GM19467 (cell line): ENCODE measurements at regions not wholly inside any gene's neighbourhood (a gene's known extent, or its start where the extent isn't known, plus 50 kb on each side); places are given as distances from the start of the nearest gene placed in this dataset.

Experiments
- ATAC-seq: cut with Tn5 transposase; IDR thresholded peaks from one replicate; pipeline ENCODE4 v1.9.1; 2021; ENCODE audit warnings: mild to moderate bottlenecking, moderate library complexity; ENCODE audit not compliant: unreplicated experiment

GRCh38 chr20:39800548-39800947 is 838.4 kb downstream of the DHX35 start:
- ATAC-seq, result peak; percentile 47

DNA sequence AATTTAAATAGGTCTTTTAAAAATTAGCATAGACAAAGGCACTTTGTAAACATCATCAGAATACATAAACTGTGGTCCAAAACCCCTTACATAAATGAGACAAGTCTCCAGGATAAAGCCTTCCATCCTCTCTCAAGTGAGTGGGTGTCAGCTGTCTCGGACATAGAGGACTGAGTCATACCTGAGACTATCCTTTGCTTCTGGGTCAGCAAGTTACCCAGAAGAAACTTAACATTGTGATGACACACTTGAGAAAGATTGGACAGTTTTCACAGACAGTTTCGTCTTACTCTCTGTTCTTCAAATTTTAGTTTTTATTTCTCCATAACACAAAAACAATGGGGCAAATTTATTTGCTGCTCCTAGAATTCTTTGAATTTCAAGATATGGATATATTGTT is 838.0 kb downstream of the DHX35 start:
- ATAC-seq, result peak; percentile 74

- ATAC-seq, result no peak
These were observed 837.3 kb downstream of the DHX35 start for GRCh38 chr20:39799366-39799965.

DNA sequence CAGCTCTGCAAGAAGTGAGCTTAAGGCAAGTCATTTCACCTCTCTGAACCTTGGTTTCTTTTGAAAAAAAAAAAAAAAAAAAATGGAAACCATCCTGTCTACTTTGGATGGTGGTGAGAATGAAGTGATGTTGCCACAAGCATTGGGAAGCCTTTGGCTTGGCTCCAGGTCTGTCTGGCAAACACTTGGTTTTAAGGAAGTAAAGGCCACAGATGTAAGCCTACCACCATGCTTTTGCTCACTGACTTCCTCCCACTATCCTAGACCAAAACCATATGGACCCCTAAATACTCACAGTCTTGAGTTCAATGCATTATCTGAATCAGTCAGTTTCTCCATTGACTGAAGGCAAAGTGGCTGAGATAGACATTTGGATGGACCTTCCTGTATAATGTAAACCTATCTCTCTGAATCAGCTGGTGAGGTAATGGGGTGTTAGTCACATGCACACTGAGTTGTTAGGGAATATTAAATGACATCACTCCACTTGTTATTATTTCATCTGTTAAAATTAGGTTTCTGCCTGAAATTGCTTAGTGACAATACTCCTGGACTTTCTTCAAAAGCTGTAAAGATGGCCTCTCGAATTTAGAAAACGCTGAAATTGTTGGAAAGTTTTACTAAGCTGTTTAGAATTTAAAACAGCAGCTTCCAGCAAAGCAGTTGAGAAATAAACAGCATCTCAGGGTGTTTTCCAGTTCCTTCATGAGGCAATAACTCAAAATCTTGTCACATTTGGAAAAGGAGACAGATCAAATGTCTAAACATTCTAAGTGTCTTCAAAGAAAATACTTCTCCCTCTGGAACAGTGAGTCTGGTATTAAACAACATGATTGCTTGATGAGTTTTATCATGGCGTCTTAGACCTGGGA is 833.5 kb downstream of the DHX35 start:
- no peak for ATAC-seq

DNA sequence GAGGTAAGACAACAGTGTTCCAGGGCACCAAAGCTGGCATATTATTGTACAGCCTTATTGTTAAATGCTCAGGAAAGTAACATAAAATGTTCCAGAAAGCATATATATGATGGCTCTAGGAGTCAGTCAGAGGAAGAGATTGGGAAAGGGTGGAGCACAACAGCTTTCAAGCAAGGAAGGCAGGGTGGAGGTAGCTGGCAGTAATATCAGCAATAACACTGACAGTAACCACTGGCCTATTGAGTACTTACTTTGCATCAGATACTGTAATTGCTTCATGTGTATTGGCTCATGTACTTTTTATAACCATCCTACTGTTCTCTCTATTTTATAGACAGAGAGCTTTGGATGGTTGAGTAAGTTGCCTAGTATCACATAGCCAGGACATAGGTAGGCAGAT is 830.2 kb downstream of the DHX35 start:
- ATAC-seq, result no peak

DNA sequence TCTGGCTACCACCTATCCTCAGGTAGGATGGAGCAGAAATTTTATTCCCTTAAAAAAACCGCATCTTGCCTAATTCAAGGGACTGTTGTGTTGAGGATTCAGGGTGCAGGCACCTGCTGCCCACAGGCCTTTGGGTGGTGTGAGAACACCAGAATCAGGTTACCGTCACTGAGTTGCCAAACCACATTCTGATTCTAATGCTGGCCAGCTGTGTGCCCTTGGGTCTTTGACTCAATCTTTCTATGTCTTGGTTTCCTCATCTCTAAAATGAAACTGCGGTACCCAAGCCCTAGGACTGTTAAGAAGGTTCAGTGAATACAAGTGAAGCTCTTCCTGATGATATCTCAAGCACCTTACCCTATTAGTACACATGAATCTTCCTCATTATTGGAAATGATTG is 827.3 kb downstream of the DHX35 start:
- ATAC-seq, result peak; percentile 67

- no peak for ATAC-seq
These were observed 823.2 kb downstream of the DHX35 start for GRCh38 chr20:39785252-39785917.

GRCh38 chr20:39784693-39785092 is 822.5 kb downstream of the DHX35 start:
- no peak for ATAC-seq

DNA sequence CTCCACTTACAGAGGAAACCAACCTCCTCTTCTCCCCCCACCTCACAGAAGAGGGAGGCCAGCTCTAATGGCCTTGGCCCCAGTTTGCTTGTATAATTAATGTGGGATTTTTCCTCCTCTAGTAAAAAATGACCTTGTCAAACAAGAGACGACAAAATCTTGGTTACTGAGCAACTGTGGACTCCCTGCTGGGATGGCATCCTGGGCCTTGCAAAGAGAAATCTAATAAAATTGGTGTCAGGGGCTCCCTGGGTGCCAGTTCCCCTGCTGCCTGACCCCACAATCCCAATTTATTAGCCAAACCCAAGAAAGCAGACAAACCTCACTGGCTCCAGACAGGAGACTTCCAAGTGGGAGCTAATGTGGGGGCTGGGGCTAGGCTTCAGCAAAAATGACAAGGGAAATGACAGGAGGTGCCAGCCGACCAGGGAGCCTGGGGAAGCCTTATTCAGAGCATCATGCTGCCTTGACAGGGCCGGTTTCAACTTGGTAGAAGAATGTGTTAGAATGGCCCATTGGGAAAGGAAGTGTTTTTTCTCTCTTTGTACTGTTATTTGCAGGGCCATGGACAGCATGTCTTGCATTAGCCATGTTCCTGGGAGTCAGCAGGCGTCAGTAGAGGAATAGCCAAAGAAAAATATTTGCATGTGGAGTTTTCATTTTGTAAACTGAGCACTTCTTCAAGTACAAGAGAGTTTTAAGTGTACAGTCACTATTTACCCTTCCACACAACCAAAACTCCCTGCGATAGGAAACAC is 816.9 kb downstream of the DHX35 start:
- ATAC-seq, result no peak

- no peak for ATAC-seq
These were observed 816.3 kb downstream of the DHX35 start for GRCh38 chr20:39778431-39778830.

DNA sequence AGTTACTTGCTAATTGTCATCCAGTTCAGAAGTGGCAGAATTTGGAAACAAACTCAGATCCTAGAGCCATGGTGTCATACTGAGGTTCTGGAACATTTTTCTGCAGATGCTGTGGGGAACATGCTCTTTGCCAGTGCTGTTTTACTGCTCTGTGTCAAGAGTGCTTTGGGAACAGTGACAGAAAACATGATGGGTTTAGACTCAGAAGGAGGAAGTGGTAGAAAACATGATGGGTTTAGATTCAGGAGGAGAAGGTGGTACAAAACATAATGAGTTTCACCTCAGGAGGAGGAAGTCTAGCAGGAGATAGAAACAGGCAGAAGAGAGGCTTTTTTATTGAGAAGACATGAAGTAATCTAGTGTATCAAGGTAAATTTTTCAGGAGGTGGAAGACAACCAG is 815.5 kb downstream of the DHX35 start:
- no peak for ATAC-seq

- ATAC-seq, result no peak
These were observed 813.0 kb downstream of the DHX35 start for GRCh38 chr20:39775110-39775509.

DNA sequence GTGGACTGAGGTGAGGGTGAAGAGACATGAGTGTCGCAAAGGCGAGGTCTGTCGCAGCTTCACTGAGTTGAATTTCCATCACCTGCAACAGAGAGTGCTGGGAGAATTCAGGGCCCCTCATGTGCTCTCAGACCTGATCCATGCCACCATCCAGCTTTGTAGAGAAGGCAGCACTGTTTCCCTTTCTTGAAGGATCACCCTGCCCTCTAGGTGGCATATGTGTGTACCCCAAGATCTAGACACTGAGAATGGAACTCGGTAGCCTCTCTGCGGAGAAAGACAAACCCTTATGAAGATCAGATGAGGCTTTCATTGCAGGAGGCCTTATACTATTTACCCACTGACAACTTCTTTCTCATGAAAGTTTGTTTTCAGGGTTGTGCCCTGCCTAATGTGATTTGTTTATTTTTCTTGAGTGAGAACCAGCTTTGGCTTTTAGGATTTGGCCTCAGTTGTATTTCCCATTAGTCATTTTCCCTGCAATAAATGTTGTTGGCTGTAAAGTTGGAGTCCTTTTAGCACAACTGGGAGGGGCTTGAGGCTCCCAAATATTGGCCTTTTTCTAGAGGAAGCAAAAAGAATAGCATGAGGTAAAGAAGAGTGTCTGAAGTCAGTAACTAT is 811.3 kb downstream of the DHX35 start:
- no peak for ATAC-seq

GRCh38 chr20:39767352-39767751 is 805.2 kb downstream of the DHX35 start:
- ATAC-seq, result no peak

- no peak for ATAC-seq
These were observed 804.2 kb downstream of the DHX35 start for GRCh38 chr20:39766333-39766732.

- ATAC-seq, result no peak
These were observed 800.6 kb downstream of the DHX35 start for GRCh38 chr20:39762716-39763115.

DNA sequence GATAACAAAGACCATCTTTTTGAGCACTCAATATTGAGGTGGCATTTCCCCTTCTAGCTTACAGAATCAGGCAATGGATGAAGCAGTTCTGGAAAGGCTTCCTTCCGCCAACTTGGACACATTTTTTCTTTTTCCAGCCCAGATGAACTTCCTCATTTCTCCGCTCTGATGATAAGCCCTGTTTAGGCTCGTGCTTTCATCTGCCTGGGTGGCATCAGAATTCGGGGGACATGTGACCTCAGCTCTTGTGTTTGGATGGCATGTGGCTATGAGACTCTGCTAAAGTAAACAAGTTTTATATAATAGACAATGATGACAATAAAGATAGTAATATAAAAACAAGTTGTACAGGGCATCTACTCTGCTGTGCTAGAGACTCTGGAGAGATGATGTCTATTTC is 796.7 kb downstream of the DHX35 start:
- no peak for ATAC-seq

DNA sequence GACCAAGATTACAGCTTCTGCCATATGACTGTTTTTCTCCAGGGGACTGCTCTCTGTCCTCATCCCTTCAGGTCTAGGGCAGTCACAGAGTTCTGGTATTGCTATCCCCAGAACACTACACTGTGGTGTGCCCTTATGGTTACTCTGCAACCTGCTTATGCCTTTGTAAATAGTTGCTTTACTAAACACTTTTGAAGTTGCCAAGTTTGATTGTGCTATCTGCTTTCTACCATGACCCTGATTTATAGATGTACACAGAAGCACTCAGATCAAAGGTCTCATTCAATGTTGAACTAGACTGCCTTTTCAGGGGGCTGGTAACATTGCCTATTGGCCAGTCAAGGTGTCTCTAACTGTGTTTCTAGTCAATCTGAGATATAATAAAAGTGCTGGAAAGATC is 794.7 kb downstream of the DHX35 start:
- ATAC-seq, result no peak

GRCh38 chr20:39756369-39756768 is 794.2 kb downstream of the DHX35 start:
- ATAC-seq, result no peak

- peak; percentile 56 for ATAC-seq
These were observed 790.2 kb downstream of the DHX35 start for GRCh38 chr20:39752262-39752876.
